Fibroblast of skin of back (primary cell): ENCODE measurements at regions not wholly inside any gene's neighbourhood (a gene's known extent, or its start where the extent isn't known, plus 50 kb on each side); places are given as distances from the start of the nearest gene placed in this dataset.
"Not testable (repeated sequence)": the region's sequence is repeated elsewhere in the genome, so short reads cannot be mapped to it uniquely, and the experiment has no call there.

Experiments used
- DNase-seq: peaks from one replicate; pipeline ENCODE4 v3.0.0-alpha.2; 2013

GRCh38 chrX:30008031-30008430 lies 207.3 kb upstream of the MAGEB2 start:
- DNase-seq = no peak

DNA sequence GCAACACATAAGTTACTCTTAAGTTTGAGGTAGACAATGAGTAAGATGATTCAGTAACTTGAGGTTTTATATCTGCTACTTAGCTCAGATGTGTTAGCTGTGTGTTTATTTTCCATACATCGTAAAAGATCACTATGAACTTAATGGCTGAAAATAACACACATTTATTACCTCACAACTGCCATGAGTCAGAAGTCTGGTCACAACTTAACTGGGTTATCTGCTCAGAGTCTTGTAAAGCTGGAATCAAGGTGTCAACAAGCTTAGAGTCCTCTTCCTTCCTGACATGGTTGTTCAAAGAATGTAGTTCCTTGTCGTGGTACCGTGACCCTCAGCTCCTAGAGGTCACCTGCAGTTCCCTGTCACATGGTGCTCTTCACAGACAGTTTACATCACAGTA lies 204.9 kb upstream of the MAGEB2 start:
- DNase-seq = no peak

DNA sequence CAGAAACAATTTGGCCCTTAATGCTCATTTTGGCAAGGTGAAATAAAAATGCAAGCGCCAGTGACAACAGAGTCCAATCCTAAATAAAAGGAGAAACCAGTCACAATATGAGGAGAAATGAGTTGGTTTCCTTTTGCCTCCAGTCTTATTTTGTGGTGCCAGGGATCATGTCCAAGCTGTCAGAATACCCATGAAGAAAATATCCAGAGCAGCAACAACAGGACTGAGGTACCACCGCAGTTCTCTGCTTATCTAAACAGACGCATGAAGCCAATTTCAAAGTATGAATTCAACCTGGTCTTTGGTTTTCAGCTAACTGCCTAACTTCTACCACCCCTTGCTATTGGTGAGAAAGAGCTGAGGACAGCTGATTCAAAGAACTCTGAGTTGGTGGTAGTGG lies 199.9 kb upstream of the MAGEB2 start:
- DNase-seq = no peak

DNA sequence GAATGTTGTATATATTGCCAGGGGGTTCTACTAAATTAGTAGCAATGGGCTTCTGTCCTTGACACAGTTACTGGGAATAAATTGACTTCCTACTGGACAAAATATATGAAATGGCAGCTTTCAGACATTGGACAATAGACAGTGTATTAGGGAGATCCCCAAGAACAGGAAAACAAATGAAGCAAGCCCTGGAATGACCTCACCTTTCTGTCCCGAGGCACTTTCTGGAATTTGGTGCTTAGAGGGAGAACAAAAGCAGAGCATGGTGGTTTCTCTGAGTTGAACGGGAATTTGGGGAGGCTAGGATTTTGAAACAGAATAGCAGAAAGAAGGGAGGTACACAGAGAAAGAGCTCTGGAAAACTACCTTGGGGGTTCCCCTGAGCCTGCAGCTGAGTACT lies 187.7 kb upstream of the MAGEB2 start:
- DNase-seq = no peak

DNA sequence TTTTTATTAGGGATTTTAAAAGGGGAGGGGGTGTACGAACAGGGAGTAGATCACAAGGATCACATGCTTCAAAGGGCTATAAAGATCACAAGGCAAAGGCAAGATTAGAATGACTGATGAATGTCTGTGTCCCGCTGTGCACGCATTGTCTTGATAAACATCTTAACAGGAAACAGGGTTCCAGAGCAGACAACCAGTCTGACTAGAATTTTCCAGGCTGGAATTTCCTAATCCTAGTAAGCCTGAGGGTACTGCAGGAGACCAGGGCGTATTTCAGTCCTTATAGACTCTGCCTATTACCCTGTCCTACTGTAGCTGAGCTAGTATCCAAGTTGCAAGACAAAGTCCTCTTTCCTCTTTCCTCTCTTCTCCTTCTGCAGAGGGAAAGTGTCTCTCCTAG lies 179.0 kb upstream of the MAGEB2 start:
- not testable (repeated sequence) for DNase-seq

DNA sequence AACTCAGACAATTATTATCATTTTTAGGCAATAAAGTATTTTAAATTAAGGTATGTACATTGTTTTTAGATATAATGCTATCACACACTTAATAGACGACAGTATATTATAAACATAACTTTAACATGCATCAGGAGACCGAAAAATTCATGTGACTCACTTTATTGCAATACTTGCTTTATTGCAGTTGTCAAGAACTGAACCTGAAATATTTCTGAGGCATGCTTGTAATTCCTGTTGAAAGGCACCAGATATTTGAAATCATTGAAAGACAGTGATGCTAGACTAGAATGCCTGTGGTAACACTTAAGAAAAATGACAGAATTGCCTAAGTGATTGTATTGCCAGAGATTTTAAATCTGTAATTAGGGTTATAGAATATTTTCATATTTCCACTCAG lies 175.6 kb upstream of the MAGEB2 start:
- DNase-seq = peak; percentile 65

GRCh38 chrX:30060718-30061117 lies 154.6 kb upstream of the MAGEB2 start:
- peak; percentile 13 for DNase-seq

DNA sequence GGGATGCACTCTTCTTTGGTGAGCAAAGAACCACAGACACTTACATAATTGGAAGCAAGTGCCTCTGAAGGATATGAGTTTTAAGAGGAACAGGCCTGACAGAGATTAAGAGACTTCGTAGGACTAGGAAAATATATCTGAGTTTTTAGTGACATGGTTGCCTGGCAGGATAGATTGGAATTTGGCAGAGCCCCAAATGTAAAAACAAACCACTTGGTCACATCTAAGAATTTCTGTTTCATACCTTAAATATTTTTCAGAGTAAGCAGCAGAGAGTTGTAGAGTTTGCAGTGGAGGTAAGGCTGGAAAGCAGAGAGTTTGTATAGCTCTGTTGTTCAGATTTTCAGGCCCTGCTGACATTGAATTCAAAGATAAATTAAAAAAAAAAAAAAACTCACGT lies 150.1 kb upstream of the MAGEB2 start:
- peak; percentile 62 for DNase-seq

- DNase-seq = no peak
These were observed 147.7 kb upstream of the MAGEB2 start for GRCh38 chrX:30067677-30068076.

DNA sequence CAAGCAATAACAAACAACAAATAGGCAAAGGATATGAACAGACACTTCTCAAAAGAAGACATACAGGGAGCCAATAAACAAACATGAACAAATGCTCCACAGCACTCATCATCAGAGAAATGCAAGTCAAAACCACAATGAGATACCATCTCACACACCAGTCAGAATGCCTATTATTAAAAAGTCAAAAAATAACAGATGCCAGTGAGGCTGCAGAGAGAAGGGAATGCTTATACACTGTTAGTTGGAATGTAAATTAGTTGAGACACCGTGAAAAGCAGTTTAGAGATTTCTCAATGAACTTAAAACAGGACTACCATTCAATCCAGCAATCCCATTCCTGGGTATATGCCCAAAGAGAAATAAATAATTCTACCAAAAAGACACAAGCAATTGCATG lies 129.8 kb upstream of the MAGEB2 start:
- DNase-seq = no peak

DNA sequence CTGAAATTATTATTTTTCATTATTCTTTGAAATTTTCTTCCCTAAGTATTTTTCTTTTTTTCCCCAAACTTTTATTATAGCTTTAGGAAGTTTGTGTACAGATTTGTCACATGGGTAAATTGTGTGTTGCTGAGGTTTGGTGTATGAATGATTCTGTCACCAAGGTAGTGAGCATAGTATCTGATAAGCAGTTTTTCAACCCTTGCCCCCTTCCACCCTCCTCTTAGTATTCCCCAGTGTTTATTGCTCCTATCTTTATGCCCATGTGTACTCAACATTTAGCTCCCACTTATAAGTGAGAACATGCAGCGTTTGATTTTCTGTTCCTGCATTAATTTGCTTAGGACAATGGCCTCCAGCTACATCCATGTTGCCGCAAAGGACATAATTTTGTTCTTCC lies 103.9 kb upstream of the MAGEB2 start:
- DNase-seq = no peak

DNA sequence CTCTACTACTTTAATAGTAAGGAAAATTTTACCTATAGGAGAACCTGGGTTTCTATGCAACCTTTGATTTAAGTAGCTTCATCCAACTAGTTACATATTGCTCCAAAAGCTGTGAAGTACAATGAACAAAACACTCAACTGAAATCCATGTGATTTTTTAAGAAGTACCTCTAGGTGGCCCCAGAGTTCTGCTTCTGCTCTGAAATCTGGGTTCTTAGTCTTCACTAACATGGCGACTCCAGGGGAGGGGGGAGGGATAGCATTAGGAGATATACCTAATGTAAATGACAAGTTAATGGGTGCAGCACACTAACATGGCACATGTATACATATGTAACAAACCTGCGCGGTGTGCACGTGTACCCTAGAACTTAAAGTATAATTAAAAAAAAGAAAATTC lies 73.4 kb upstream of the MAGEB2 start:
- peak; percentile 35 for DNase-seq

- no peak for DNase-seq
These were observed 71.1 kb upstream of the MAGEB2 start for GRCh38 chrX:30144221-30144620.

DNA sequence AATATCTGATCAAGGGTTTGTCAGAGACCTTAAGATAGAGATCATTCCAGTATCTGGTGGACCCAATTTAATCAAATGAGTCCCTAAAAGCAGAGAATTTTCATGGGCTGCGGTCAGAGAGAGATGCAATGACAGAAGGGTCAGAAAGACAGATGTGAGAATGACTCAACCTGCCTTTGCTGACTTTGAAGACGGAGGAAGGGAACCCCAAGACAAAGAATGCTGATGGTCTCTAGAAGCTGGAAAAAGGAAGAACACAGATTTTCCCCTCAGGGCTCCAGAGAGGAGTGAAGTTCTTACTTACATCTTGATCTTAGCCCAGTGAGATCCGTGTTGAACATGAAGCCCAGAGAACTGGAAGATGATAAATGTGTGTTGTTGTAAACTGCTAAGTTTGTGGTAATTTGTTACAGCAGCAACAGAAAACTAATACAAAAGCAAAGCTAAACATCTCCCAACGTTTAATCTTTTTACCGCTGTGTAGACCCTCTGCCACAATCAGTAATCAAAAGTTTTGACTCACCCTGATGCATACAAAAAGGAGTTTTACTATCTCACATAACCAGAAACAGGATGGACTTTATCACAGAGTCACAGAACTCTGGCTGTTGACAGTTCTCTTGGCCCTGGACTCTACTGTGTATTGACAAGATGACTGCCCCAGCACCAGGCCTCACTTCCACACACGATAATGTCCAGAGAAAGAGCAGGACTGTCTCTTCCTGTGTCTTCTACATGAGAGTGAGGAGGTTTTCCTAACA lies 70.2 kb upstream of the MAGEB2 start:
- DNase-seq = no peak

DNA sequence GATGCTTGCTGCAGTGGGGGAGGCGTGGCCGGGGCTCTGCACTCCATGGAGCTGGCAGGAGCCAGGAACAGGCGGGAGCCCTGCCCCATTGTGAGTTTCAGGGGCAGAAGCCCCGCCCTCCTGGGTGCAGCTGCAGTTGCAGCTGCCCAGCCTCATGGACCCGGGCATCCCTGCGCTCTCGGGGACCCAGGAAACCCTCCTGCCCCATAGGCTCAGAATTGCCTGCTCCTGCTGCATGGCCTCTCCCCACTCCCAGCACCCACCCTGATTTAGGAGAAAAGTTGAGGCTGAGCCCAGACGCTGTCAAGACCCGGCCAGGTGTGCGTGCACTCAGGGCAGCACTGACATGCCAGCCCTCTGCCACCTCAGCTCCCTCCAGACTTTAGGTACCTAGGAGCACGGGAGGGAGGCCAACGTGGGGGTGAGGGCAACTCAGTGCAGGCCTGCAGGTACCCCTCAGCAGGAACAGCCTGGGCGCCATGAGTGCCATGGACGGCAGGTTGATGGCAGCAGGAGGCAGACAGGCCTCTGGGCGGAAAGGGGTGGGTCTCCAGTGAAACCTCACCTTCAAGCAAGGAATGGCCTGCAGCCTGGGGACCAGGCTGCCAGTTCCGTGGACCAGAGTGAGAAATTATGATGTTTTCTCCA lies 67.2 kb upstream of the MAGEB2 start:
- no peak for DNase-seq

- peak; percentile 63 for DNase-seq
These were observed 66.2 kb upstream of the MAGEB2 start for GRCh38 chrX:30149206-30149605.

- DNase-seq = peak; percentile 15
These were observed 65.0 kb upstream of the MAGEB2 start for GRCh38 chrX:30150196-30150895.

- no peak for DNase-seq
These were observed 63.4 kb upstream of the MAGEB2 start for GRCh38 chrX:30151964-30152363.

DNA sequence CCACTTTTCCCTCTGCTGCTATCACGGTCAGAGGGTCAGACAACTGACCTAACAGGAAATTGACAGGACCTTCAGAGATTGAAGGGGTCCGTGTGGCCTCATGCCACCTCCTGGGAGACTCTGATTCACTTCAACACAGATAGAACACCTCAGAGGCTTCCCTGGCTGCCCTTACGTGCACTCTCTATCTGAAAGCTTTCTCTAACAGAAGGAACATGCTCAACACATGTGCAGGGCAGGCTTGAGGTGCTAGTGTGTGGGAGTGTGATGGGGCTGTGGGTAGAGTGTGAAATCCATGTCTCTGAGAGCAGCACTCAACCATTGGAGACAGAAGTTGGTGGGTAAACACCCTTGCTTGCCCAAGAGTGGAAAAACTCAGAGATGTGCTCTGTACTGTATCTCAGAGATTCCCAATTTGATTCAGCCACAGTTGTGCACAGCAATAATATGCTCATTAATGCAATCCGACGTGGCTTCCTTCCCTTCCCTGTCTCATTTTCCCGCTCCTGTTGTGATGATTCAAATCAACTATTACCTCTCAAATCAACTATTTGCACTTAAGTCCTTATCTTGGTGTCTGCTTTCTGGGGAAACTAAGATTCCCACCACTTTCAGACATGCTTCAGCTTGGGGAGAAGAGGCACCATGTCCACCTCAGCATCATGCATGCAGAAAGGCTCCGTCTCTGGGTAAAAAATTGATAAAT lies 62.0 kb upstream of the MAGEB2 start:
- no peak for DNase-seq

- DNase-seq = peak; percentile 77
These were observed 61.5 kb upstream of the MAGEB2 start for GRCh38 chrX:30153881-30154260.

DNA sequence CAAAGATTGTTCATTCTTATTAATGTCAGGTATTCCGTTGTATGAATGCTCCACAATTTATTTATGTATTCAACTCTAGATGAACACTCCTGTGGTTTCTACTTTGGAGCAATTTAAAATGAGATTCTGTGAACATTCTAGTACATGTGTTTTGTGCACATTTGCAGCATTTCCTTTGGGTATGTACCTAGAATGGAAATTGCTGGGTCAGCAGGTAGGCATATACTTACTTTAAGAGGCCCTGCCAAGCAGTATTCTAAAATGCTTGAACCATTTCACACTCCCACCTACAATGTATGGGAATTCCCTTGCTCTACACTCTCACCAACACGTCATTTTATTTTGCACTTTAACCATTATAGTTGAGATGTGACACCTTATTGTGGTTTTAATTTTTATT lies 59.4 kb upstream of the MAGEB2 start:
- no peak for DNase-seq

GRCh38 chrX:30156880-30157560 lies 58.3 kb upstream of the MAGEB2 start:
- DNase-seq = no peak

DNA sequence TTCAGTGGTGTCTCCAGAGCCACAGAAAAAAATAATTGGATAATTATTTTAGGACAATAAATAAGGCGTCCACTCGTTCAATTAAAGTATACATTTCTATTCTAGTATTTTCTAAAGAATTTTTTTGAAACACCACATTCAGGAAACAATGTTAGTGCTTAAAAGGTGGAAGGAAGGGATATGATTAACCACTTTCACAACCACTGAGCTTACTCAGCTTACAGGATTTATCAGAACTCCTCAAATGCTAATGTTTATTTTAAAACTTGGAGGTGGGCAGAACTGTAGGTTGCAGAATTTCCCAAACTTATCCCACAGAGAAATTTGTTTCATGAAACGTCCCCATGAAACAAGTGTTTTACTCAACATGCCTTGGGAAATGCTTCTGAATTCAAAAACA lies 54.3 kb upstream of the MAGEB2 start:
- DNase-seq = no peak
